Adipocyte (in vitro differentiated cells): ENCODE measurements at regions not wholly inside any gene's neighbourhood (a gene's known extent, or its start where the extent isn't known, plus 50 kb on each side); places are given as distances from the start of the nearest gene placed in this dataset.

Experiments
- DNase-seq: peaks from one replicate; pipeline ENCODE4 v3.0.0-alpha.2; 2015; ENCODE audit warnings: low read depth
- H3K27me3 ChIP-seq: replicated peaks from 2 replicates; pipeline ENCODE4 v1.7.0; 2013; ENCODE audit warnings: mild to moderate bottlenecking, low read length, moderate library complexity; ENCODE audit not compliant: control insufficient read depth, insufficient read depth
- H3K36me3 ChIP-seq: 2 replicates; pipeline ENCODE4 v1.7.0; 2013; ENCODE audit warnings: low read length, mild to moderate bottlenecking, moderate library complexity; ENCODE audit not compliant: control insufficient read depth, insufficient read depth, severe bottlenecking
- H3K4me1 ChIP-seq: 2 replicates; pipeline ENCODE4 v1.7.0; 2013; ENCODE audit warnings: mild to moderate bottlenecking, low read length, moderate library complexity; ENCODE audit not compliant: control insufficient read depth, insufficient read depth
- H3K4me3 ChIP-seq: 2 replicates; pipeline ENCODE4 v1.7.0; 2013; ENCODE audit warnings: mild to moderate bottlenecking, low read length, moderate library complexity
- H3K9ac ChIP-seq: 2 replicates; pipeline ENCODE4 v1.7.0; 2013; ENCODE audit warnings: mild to moderate bottlenecking, low read length, moderate library complexity
- H3K9me3 ChIP-seq: 2 replicates; pipeline ENCODE4 v1.7.0; 2013; ENCODE audit warnings: mild to moderate bottlenecking, low read length, moderate library complexity; ENCODE audit not compliant: control insufficient read depth

DNA sequence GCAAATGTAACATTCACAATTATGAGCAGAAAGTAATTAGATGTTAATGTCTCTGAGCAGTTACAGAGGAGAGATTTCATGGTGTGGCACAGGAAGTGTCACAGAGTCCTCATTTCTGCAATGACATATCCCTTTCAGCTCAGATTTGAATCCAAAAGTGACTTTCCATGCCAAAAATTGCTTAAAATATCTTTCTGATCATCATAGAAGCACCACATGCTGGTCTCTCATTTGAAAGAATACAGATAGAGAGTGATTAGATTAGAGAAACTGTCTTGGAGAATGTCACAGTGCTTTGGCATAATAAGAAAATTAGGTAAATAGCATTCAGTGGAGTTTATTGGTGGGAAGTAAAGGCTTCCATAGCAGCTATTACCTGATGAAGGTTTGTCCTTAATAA, 383.4 kb upstream of the CDH2 start:
- peaks cover 6% of the 10 kb centered on the region for H3K9me3 ChIP-seq
- H3K27me3 ChIP-seq = no peaks in the 10 kb centered on the region
- H3K4me3 ChIP-seq = no peak overlapping the region
- no peaks in the 10 kb centered on the region for H3K36me3 ChIP-seq
- H3K4me1 ChIP-seq = no peaks in the 10 kb centered on the region
- H3K9ac ChIP-seq = no peak overlapping the region
- DNase-seq = no peak

DNA sequence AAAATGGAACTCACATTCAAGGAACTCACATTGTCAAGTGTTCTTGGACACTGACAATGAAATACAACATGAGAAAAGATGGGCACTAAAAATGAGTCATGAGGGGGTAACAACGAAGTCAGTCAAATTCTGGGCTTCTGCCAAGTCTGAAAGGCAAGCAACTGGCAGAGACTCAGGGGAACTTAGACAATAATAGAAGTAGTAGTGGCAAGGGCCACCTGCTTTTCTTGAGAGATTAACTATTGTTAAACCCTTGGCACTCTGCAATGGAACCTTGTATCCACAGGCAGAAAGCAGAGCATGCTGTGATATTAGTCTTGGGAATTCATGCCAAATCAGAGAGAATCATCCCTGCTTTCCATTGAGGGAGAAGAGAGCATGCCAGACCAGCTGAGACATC, 382.6 kb upstream of the CDH2 start:
- H3K9me3 ChIP-seq = peaks cover 6% of the 10 kb centered on the region
- no peaks in the 10 kb centered on the region for H3K27me3 ChIP-seq
- H3K36me3 ChIP-seq = no peaks in the 10 kb centered on the region
- H3K9ac ChIP-seq = no peak overlapping the region
- no peaks in the 10 kb centered on the region for H3K4me1 ChIP-seq
- H3K4me3 ChIP-seq = no peak overlapping the region
- DNase-seq = no peak

DNA sequence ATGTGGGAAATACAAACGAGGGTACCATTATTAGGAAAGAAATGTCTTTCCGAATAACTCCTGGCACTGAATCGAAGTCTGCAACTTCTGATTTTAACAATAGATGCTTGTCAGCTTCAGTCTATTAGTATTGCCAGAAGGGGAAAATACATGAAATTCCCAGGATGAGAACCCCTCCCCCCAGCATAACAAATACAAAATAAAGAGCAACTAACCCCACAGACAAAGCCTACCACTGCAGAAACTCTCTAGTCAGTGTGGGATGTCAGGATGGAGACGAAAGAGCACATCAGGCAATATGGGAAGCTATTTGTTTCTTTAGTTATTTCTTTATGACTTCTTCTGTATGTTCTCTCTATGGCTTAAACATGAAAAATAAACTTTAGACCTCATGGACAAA, 365.0 kb upstream of the CDH2 start:
- no peak for DNase-seq
- Histone ChIP-seq H3K4me1 (no peaks in the 10 kb centered on the region), H3K27me3 (no peaks in the 10 kb centered on the region), H3K9ac (no peak overlapping the region), H3K9me3 (no peaks in the 10 kb centered on the region), H3K36me3 (no peaks in the 10 kb centered on the region), H3K4me3 (no peak overlapping the region)

DNA sequence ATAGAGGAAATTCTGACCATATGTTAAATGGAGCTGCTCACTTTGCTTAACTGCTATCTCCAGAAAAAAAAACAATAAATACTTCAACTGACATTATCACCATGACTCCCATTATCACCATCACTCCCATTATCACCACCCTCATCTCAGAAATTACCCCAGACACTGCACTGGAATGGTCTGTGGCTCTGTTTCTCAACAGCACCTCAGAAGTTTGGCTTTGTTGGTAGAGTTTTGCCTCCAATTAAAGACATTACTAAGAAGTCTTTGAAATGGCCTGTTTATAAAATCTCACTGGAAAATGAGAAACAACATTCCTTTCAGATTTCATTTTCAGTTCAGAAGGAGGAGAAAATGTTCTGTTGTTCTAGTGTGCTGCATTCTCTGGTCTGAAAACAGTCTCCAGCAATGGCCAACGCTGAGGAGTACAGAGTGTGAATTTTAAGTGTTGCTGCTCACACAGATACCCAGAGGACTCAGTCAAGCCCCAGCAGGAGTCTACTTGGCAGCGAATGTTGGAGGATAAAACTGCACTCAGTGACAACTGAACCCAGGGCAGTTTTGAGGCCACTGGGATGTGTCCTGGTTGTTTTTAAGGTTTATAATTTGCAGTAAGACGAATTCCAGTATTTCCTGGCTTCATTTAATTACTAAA, 364.5 kb upstream of the CDH2 start:
- no peak overlapping the region for H3K4me3 ChIP-seq
- H3K27me3 ChIP-seq = no peaks in the 10 kb centered on the region

DNA sequence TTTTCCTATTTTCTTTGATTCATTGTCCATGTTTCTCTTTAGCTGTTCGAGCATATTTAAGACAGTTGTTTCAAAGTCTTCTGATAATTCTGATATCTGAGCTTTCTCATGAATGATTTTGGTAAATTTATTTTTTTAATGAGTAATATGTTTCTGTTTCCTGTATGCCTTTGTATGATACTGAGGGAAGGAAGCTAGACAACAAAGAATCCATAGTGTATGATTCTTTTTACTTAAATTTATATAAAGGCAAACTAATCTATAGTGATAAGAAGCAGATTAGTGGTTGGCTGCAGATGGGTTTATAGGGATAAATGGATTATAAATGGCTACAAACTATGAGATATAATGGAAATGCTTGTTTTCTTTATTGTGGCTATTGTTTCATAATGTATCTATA, 352.7 kb upstream of the CDH2 start:
- Histone ChIP-seq H3K27me3 (no peaks in the 10 kb centered on the region), H3K4me1 (no peaks in the 10 kb centered on the region), H3K4me3 (no peak overlapping the region)

More for the DNA sequence above, 364.5 kb upstream of the CDH2 start:
- no peak overlapping the region for H3K9ac ChIP-seq
- H3K9me3 ChIP-seq = no peaks in the 10 kb centered on the region
- no peaks in the 10 kb centered on the region for H3K4me1 ChIP-seq
- DNase-seq = peak; percentile 25
- no peaks in the 10 kb centered on the region for H3K36me3 ChIP-seq

DNA sequence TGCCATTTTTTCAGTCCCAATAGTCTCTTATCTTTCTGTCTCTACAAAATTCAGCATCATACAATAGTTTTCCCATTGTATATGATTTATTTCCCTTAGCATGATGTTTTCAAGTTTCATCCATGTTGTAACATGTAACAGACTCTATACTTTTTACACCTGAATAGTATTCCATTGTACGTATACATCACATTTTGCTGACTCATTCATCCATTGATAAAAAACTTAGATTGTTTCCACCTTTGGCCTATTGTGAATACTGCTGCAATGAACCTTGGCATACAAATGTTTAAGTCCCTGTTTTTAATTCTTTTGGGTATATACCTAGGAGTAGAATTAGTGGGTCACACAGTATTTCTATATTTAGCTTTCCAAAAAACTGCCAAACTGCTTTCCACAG, 349.3 kb upstream of the CDH2 start:
- no peaks in the 10 kb centered on the region for H3K27me3 ChIP-seq
- no peak overlapping the region for H3K9ac ChIP-seq
- DNase-seq = no peak
- no peaks in the 10 kb centered on the region for H3K36me3 ChIP-seq
- no peaks in the 10 kb centered on the region for H3K9me3 ChIP-seq
- H3K4me3 ChIP-seq = no peak overlapping the region
- H3K4me1 ChIP-seq = no peaks in the 10 kb centered on the region

More for the DNA sequence above, 352.7 kb upstream of the CDH2 start:
- H3K36me3 ChIP-seq = no peaks in the 10 kb centered on the region
- no peak overlapping the region for H3K9ac ChIP-seq
- no peaks in the 10 kb centered on the region for H3K9me3 ChIP-seq
- no peak for DNase-seq

DNA sequence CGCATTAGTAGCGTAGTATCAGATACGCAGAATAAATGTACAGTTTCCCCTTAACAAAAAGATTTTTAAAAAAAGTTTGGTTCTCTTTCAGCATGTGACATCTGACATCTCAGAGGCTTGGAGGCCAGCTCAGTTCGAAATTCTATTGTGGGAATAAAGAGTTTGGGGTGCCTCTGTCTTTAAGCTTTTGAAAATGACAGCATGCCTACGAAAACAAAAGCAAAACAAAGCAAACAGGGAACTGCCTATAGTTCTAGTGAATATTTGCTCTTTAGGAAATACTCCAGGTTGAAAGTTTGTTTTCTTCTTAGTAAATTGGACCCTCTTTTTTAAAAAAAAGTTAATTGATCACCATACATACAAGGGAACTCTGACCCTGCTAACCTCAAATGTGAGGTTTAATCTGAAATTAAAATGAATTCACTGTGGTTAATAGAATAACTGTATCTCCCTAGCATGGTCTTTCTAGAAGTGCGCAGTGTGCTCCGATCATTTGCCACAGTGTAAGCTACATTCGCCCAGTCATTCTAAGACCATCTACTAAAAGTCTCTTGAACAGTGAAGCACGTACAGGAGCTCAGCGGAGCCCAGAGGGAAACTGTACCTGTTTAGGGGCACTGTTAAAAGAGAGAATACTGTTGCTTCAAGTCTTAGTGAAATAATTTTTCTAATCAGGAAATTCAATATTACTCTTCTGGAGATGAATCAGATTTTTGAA, 347.0 kb upstream of the CDH2 start:
- H3K4me3 ChIP-seq = no peak overlapping the region
- H3K27me3 ChIP-seq = no peaks in the 10 kb centered on the region
- no peak overlapping the region for H3K9ac ChIP-seq
- H3K9me3 ChIP-seq = no peaks in the 10 kb centered on the region
- H3K4me1 ChIP-seq = no peaks in the 10 kb centered on the region
- H3K36me3 ChIP-seq = no peaks in the 10 kb centered on the region
- no peak for DNase-seq

DNA sequence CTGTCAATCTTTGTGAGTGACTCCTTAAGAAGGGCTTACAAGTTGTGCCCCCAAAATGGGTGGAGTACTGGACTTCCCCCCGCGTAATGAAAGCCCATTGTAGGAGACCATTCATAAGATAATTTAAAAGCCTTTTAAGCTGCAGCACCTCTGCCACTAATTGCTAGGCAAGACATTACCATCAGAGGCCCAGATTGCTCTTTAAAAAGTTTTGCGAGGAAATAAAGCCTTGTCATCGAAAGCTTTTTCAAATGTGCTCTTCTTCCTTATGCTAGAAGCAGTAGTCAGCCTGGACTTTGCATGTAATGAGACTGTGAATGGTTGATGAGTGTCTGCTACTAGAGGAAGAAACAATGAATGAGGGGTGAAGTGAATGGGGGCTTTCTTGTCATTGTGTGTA, 345.3 kb upstream of the CDH2 start:
- DNase-seq = no peak
- H3K9me3 ChIP-seq = no peaks in the 10 kb centered on the region
- no peak overlapping the region for H3K4me3 ChIP-seq
- no peak overlapping the region for H3K9ac ChIP-seq
- no peaks in the 10 kb centered on the region for H3K36me3 ChIP-seq
- H3K4me1 ChIP-seq = no peaks in the 10 kb centered on the region
- H3K27me3 ChIP-seq = no peaks in the 10 kb centered on the region

DNA sequence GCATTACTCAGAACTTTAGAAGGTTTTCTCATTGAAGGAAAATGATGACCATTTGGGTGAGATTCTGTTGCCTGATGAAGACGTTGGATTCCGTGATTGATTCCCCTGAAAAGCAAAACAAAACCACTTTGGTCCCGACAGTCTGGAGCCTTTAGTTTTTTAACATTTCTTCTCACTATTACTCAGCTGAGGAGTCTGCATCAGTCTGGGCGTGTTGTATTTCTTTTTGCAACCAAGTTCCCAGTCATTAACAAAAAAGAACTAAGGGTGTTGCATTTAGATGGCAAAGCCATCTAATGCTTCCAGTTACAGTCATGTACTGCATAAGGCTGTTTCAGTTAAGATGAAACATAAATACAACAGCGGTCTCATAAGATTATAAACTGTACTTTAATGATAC, 343.1 kb upstream of the CDH2 start:
- Histone ChIP-seq H3K4me3 (no peak overlapping the region), H3K36me3 (no peaks in the 10 kb centered on the region), H3K4me1 (no peaks in the 10 kb centered on the region), H3K9ac (no peak overlapping the region), H3K27me3 (no peaks in the 10 kb centered on the region), H3K9me3 (no peaks in the 10 kb centered on the region)
- DNase-seq = no peak

DNA sequence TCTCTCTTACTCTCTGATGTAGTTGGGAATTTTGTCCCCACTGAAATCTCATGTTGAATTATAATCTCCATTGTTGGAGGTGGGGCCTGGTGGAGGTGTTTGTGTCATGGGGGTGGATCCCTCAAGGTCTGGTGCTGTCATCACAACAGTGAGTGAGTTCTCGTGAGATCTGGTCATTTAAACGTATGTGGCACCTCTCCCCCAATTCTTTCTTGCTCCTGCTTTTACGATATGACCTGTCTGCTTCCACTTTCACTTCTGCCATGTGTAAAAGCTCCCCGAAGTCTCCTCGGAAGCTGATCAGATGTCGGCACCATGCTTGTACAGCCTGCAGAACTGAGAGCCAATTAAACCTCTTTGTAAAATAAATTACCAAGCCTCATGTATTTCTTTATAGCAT, 337.8 kb upstream of the CDH2 start:
- DNase-seq = no peak
- Histone ChIP-seq H3K9me3 (no peaks in the 10 kb centered on the region), H3K27me3 (no peaks in the 10 kb centered on the region), H3K4me3 (no peak overlapping the region), H3K4me1 (no peaks in the 10 kb centered on the region), H3K36me3 (no peaks in the 10 kb centered on the region), H3K9ac (no peak overlapping the region)

DNA sequence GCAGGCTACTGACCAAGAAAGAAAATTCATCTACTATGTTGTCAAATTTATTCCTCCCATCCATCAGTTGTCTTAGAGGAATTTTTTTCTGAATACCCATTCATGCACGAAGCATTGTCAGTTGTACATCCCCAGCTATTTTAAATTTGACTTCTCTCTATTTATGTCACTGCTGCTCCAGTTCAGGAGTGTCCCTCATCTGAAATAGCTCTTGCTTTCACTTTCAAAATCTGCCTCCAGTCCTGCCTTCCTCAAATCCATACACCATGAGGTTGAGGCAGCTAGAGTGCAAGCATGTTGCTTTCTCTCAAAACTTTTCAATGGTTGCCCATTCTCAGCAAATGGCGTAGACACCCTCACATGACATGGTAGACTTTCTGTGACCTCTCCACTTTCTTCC, 335.4 kb upstream of the CDH2 start:
- no peak overlapping the region for H3K9ac ChIP-seq
- H3K9me3 ChIP-seq = no peaks in the 10 kb centered on the region
- H3K27me3 ChIP-seq = no peaks in the 10 kb centered on the region
- no peaks in the 10 kb centered on the region for H3K4me1 ChIP-seq
- H3K36me3 ChIP-seq = no peaks in the 10 kb centered on the region
- peak overlapping the region; percentile 53 for H3K4me3 ChIP-seq
- DNase-seq = no peak

DNA sequence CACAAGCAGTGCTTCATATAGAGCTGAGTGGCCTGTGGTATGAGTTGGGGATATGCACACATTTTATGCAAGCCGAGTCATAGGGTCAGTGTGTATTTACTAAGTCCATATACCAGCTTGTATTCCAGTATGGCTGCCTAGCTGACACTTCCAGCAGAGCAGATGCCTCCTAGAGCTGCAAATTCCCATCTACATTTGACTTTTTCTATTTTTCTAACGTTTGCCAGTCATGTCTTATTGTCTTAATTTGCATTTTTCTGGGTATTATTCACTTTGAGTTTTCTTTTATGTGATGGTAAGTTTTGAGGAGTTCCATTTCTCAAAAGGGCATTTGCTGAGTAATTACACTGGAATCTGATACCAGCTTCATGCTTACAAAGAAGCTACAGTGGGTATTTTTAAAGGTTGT, 334.5 kb upstream of the CDH2 start:
- Histone ChIP-seq H3K27me3 (no peaks in the 10 kb centered on the region), H3K4me1 (no peaks in the 10 kb centered on the region), H3K36me3 (no peaks in the 10 kb centered on the region), H3K9ac (no peak overlapping the region), H3K4me3 (no peak overlapping the region), H3K9me3 (no peaks in the 10 kb centered on the region)
- DNase-seq = peak; percentile 51
